Rectal smooth muscle tissue (tissue), 1 donor: ENCODE measurements at regions not wholly inside any gene's neighbourhood (a gene's known extent, or its start where the extent isn't known, plus 50 kb on each side); places are given as distances from the start of the nearest gene placed in this dataset.

ENCODE experiments used
- H3K27ac ChIP-seq: one replicate; pipeline ENCODE4 v1.7.0; 2013; ENCODE audit warnings: low read depth, low read length, inconsistent platforms
- H3K27me3 ChIP-seq: one replicate; pipeline ENCODE4 v1.7.0; 2013; ENCODE audit warnings: low read length; ENCODE audit not compliant: control insufficient read depth, insufficient read depth
- H3K36me3 ChIP-seq: one replicate; pipeline ENCODE4 v1.7.0; 2013; ENCODE audit warnings: low read length; ENCODE audit not compliant: control insufficient read depth, insufficient read depth
- H3K4me1 ChIP-seq: one replicate; pipeline ENCODE4 v1.7.0; 2013; ENCODE audit warnings: low read length; ENCODE audit not compliant: control insufficient read depth, insufficient read depth
- H3K4me3 ChIP-seq: one replicate; pipeline ENCODE4 v1.7.0; 2013; ENCODE audit warnings: low read length
- H3K9ac ChIP-seq: one replicate; pipeline ENCODE4 v1.7.0; 2013; ENCODE audit warnings: low read length

DNA sequence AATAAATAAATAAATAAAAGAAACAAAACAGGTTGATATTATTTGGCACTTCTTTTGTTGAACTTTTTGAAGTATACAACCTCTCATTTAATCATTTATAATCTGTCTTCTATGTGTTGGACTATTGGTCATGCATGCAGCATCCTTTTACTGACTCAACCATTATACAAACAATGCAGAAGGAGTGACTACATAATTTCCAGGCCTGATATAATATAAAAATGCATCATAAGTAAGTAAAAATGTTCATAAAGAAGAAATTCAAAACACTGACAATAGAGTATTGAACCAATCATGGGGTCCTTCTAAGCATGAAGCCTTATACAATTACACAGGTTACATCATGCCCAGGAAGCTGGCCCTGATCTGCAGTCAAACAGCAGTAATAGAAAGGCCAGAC is 141.5 kb upstream of the FN1 start:
- H3K9ac ChIP-seq = no peak overlapping the region
- H3K27ac ChIP-seq = no peak overlapping the region
- no peaks in the 10 kb centered on the region for H3K36me3 ChIP-seq
- H3K4me1 ChIP-seq = peaks cover 2% of the 10 kb centered on the region
- H3K4me3 ChIP-seq = no peak overlapping the region
- no peaks in the 10 kb centered on the region for H3K27me3 ChIP-seq

DNA sequence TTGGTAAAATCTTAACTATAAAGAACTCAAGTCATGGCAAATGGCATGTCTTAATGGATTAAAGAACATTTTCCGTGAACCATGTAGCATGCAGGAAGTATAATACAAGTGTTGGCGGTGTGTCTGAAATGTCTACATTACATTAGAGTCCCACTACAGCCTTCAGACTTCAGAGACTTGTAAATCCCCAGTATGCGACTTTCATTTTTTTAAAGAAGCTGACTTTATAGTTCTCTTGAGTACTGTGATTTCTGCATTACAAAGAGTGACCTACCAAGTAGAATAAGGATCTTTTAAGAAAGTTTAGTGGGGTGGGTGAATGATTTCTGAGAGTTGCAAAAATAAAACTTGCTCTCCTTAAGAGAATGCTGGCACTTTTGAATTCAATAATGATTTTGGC is 140.7 kb upstream of the FN1 start:
- H3K27me3 ChIP-seq = no peaks in the 10 kb centered on the region
- no peak overlapping the region for H3K4me3 ChIP-seq
- no peaks in the 10 kb centered on the region for H3K36me3 ChIP-seq
- no peak overlapping the region for H3K27ac ChIP-seq
- peaks cover 2% of the 10 kb centered on the region for H3K4me1 ChIP-seq
- no peak overlapping the region for H3K9ac ChIP-seq

DNA sequence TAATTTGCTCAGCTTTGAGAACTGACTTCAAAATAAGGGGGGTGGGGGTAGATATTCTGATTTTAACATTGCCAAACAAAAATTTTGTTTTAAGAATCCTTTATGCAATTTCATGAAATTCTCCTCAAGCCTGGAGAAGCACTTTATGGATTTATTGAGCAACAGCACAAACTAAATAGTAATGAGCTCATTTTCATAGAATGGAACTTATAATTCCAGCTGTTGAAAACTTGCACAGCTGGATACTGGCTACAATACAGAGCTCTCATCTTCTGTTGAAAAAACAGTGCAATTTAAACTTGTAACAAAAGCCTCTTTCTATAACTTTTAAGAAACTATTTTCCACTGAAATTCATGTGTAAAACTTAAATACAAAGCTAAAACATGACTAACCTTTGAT is 137.6 kb upstream of the FN1 start:
- H3K4me1 ChIP-seq = no peaks in the 10 kb centered on the region
- H3K27ac ChIP-seq = no peak overlapping the region
- H3K4me3 ChIP-seq = no peak overlapping the region
- H3K36me3 ChIP-seq = no peaks in the 10 kb centered on the region
- no peaks in the 10 kb centered on the region for H3K27me3 ChIP-seq
- H3K9ac ChIP-seq = no peak overlapping the region

DNA sequence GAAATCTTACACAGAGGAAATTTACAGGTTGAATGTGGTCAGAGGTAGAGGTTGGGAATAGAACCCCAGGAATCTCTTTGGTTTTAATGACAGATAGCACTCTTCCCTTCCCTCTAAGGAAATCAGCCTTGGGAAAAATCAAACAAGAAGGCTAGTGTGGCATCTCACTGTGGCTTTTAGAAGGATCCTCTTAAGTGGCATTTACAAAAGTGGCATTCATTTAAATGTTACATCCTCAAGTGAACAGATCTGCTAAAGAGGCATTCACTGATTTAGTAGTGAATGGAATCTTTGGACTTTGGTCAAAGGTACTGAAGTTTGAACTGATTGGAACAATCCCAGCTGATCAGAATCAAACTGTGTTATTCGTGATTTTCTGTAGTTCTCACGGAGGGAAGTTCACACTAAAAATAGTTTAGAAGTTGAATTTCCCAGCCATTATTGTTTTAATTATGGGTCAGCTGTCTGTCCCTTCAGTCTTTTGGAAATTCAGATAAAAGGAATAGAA is 136.5 kb upstream of the FN1 start:
- Histone ChIP-seq H3K27me3 (no peaks in the 10 kb centered on the region), H3K27ac (no peak overlapping the region), H3K36me3 (no peaks in the 10 kb centered on the region), H3K4me1 (no peaks in the 10 kb centered on the region), H3K9ac (no peak overlapping the region), H3K4me3 (no peak overlapping the region)

DNA sequence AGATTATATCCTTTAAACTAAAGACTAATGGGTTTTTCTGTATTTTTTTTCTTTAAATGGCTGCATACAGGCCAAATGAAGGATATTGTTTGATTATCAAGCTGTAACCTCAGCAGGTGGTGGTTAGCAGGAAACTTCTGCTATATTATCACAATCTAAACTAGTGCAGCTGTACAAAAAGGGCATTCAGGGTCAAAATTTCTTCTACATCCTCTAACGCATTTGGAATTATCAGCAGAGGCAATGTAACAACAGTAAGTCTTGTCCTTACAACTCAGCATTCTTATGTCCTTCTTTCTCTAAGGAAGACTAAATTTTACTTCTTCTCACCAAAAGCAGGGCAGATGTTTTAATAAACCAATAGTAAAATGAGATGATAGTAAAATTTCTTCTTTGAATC is 135.8 kb upstream of the FN1 start:
- no peak overlapping the region for H3K27ac ChIP-seq
- no peak overlapping the region for H3K9ac ChIP-seq

DNA sequence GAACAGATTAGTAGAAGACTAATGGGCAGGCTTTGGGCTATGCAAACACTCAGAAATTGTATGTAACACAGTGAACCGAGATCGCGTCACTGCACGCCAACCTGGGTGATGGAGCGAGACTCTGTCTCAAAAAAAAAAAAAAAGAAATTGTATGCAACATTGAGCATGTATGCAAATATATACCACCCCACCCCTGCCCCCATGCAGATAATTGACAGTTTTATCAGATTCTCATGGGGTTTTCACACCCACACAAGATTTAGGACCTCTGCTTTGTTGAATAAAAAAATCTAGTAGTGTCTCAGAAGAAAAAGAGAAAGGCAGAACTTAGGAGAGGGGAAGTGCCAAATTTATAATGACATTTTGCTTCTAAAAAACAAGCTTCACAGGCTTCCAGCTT is 131.6 kb upstream of the FN1 start:
- Histone ChIP-seq H3K27ac (no peak overlapping the region), H3K4me1 (no peaks in the 10 kb centered on the region), H3K36me3 (no peaks in the 10 kb centered on the region), H3K9ac (no peak overlapping the region), H3K27me3 (no peaks in the 10 kb centered on the region), H3K4me3 (no peak overlapping the region)

More for the DNA sequence above, 135.8 kb upstream of the FN1 start:
- Histone ChIP-seq H3K36me3 (no peaks in the 10 kb centered on the region), H3K27me3 (no peaks in the 10 kb centered on the region), H3K4me3 (no peak overlapping the region), H3K4me1 (no peaks in the 10 kb centered on the region)

DNA sequence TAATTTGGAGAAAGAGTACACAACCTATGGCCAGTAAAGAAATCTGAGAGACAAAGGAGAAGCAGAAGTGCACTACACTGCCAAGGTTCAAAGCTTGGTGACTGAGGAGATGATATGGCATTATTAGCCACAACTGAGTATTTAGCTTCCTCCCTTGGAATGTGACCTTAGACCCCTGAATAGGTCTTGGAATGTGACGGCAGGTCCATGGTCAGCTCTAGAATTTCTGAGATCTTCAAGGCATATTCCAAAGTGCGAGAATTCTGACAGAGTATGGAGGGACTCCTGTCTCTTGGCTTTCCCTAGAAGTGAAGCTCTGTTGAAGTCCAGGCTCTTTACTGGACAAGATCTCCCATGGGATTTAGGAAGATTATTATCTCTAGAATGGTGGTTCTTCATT is 130.0 kb upstream of the FN1 start:
- no peaks in the 10 kb centered on the region for H3K27me3 ChIP-seq
- no peaks in the 10 kb centered on the region for H3K4me1 ChIP-seq
- no peak overlapping the region for H3K4me3 ChIP-seq
- H3K36me3 ChIP-seq = no peaks in the 10 kb centered on the region
- H3K9ac ChIP-seq = no peak overlapping the region
- H3K27ac ChIP-seq = no peak overlapping the region

DNA sequence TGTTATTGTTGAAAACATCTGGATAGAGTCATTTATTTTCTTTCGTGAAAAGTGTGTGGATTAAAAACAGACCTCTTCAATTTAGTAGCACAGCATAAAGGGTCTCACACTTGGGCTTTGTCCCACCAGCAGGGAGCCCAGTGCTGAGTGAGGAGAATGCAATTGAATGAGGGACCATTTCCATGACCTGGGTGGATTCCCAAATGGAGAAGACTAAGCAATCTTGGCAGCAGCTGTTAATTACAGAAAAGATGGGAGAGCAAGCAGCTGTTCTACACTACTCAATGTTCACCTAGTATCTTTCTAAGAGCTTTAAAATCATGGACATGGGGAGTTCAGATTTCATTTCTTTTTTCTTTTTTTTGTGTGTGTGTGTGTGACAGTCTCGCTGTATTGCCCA is 121.8 kb upstream of the FN1 start:
- H3K4me3 ChIP-seq = no peak overlapping the region
- H3K27me3 ChIP-seq = no peaks in the 10 kb centered on the region
- no peak overlapping the region for H3K27ac ChIP-seq
- H3K4me1 ChIP-seq = no peaks in the 10 kb centered on the region
- no peak overlapping the region for H3K9ac ChIP-seq
- H3K36me3 ChIP-seq = no peaks in the 10 kb centered on the region

DNA sequence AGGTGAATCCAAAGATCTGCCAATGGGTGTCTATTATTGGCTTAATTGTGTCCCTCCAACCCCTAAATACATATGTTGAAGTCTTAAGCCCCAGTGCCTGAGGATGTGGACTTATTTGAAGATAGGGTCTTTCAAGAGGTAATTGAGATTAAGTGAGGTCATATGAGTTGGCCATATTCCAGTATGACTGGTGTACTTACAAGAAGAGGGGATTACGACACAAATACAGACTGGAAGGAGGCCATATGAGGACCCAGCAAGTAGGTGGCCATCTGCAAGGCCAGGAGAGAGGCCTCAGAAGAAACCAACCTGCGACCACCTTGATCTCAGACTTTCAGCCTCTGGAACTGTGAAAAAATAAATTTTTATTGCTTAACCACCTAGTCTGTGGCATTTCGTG is 121.1 kb upstream of the FN1 start:
- Histone ChIP-seq H3K36me3 (no peaks in the 10 kb centered on the region), H3K4me3 (no peak overlapping the region), H3K9ac (no peak overlapping the region), H3K4me1 (no peaks in the 10 kb centered on the region), H3K27ac (no peak overlapping the region), H3K27me3 (no peaks in the 10 kb centered on the region)

DNA sequence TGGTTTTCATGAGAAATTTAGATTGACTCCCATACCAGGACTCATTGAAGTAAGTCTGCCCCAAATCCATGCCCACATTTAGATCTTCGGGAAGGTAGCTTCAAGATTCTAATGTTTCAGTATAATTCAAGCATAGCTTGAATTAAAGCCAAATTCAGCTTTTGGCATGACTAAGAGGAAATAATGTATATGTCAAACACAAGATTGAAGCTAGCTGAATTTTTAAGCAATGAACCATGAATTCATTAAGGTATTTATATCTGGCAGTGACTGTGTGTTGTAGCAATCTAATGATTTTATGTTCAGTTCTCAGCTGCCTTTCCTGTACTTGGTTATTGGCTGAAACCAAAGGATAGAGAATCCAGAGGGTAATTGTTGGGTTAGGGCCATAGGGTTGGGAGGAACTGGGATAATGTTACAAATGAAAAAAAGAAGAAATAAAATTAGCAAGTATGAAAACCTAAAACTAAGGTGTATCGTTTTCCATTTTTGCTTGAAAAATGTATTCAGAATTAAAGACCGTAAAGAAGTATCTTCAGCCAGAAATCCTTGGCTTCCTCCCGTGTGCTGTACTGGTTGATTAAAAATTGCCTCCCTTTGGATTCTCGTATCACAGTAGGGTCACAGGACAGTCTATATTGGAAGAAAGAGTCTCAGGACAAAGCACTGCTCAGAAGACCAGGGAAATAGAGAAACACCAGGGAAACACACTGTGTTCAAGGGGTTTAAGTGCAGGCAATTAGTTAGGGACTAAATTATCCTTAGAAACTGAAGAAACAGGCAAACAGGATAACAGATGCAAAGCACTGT is 119.0 kb upstream of the FN1 start:
- no peak overlapping the region for H3K4me3 ChIP-seq
- H3K36me3 ChIP-seq = no peaks in the 10 kb centered on the region
- no peaks in the 10 kb centered on the region for H3K4me1 ChIP-seq
- no peaks in the 10 kb centered on the region for H3K27me3 ChIP-seq
- no peak overlapping the region for H3K9ac ChIP-seq
- no peak overlapping the region for H3K27ac ChIP-seq

DNA sequence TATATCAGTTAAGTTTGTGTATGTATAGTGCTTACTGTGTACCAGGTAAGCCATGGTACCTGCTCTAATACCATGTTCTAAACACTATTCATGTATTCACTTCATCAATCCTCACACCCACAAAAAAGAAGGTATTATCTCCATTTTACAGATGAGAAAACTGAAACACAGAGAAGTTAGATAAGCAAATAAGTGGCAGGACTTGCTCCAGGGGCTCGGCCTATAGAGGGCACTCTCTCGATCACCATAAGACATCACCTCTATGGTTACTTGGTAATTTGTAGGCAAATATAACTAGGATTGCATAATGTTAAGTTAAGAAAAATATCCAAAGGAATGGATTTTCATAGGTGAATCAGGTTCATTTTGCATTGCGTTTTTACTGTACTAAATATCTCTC is 118.1 kb upstream of the FN1 start:
- Histone ChIP-seq H3K4me1 (no peaks in the 10 kb centered on the region), H3K27me3 (no peaks in the 10 kb centered on the region), H3K9ac (no peak overlapping the region), H3K36me3 (no peaks in the 10 kb centered on the region), H3K4me3 (no peak overlapping the region), H3K27ac (no peak overlapping the region)

DNA sequence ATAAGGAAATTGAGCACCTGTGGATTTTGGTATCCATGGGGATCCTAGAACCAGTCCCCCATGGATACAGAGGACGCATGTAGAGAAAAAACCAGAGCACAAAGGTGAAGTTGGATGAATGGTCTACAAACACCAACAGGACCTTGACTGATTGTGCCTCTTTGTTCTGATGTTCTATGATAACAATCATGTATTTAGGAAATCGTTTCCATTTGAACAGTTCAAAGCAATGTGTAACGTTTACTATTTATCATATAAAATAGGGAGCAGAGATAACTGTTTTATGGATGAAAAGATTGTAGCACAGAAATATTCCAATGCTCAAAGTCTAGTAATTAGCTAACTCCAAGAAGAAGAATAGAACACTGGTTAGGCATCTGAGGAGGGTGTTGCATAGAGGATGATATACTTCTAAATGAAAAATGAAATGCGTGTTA is 116.3 kb upstream of the FN1 start:
- Histone ChIP-seq H3K36me3 (no peaks in the 10 kb centered on the region), H3K4me1 (no peaks in the 10 kb centered on the region), H3K9ac (no peak overlapping the region), H3K27me3 (no peaks in the 10 kb centered on the region), H3K27ac (no peak overlapping the region), H3K4me3 (no peak overlapping the region)

DNA sequence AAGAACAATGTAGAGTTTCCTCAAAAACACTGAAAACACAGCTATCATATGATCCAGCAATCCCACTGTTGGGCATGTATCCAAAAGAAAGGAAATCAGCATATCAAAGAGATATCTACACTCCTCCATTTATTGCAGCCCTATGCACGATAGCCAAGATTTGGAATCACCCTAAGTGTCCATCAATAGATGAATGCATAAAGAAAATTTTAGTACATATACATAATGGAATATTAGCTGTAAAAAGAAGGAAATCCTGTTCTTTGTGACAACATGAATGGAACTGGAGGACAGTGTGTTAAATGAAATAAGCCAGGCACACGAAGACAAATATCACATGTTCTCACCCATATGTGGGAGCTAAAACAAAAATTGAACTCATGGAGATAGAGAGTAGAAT is 114.5 kb upstream of the FN1 start:
- Histone ChIP-seq H3K36me3 (no peaks in the 10 kb centered on the region), H3K9ac (no peak overlapping the region), H3K27ac (no peak overlapping the region), H3K4me1 (no peaks in the 10 kb centered on the region), H3K4me3 (no peak overlapping the region), H3K27me3 (no peaks in the 10 kb centered on the region)
